NB4 (cell line): ENCODE measurements at regions not wholly inside any gene's neighbourhood (a gene's known extent, or its start where the extent isn't known, plus 50 kb on each side); places are given as distances from the start of the nearest gene placed in this dataset.

Experiments used
- DNase-seq: peaks from one replicate; pipeline ENCODE4 v3.0.0; 2010; ENCODE audit warnings: low read depth
- H3K4me3 ChIP-seq: one replicate; pipeline ENCODE4 v1.5.1; 2011; ENCODE audit warnings: mild to moderate bottlenecking, low read depth, low read length, moderate library complexity
- MAX ChIP-seq: IDR thresholded peaks from 2 replicates; pipeline ENCODE4 v1.6.1; 2011; ENCODE audit warnings: low read depth, low read length
- MYC ChIP-seq: IDR thresholded peaks from 2 replicates; pipeline ENCODE4 v1.6.1; 2011; ENCODE audit warnings: low read depth, low read length
- POLR2A ChIP-seq: IDR thresholded peaks from 2 replicates; pipeline ENCODE4 v1.6.1; 2011; ENCODE audit warnings: mild to moderate bottlenecking; ENCODE audit not compliant: insufficient read length; ENCODE audit errors: extremely low read depth
- TF ChIP-seq, protein P1 (sequence below): IDR thresholded peaks from one replicate; pipeline ENCODE4 v1.5.1; 2012; ENCODE audit warnings: low read depth, low read length

- no peak for TF ChIP-seq POLR2A
- no peak for TF ChIP-seq MYC
- TF ChIP-seq MAX = no peak
- TF ChIP-seq, protein P1, sequence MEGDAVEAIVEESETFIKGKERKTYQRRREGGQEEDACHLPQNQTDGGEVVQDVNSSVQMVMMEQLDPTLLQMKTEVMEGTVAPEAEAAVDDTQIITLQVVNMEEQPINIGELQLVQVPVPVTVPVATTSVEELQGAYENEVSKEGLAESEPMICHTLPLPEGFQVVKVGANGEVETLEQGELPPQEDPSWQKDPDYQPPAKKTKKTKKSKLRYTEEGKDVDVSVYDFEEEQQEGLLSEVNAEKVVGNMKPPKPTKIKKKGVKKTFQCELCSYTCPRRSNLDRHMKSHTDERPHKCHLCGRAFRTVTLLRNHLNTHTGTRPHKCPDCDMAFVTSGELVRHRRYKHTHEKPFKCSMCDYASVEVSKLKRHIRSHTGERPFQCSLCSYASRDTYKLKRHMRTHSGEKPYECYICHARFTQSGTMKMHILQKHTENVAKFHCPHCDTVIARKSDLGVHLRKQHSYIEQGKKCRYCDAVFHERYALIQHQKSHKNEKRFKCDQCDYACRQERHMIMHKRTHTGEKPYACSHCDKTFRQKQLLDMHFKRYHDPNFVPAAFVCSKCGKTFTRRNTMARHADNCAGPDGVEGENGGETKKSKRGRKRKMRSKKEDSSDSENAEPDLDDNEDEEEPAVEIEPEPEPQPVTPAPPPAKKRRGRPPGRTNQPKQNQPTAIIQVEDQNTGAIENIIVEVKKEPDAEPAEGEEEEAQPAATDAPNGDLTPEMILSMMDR = no peak
- no peak overlapping the region for H3K4me3 ChIP-seq
- no peak for DNase-seq
Observed at GRCh38 chr4:53778155-53778554, 186.9 kb upstream of the LNX1 start.

- DNase-seq = peak; percentile 30
- TF ChIP-seq POLR2A = no peak
- no peak for TF ChIP-seq MYC
- TF ChIP-seq, protein P1 = no peak
- no peak for TF ChIP-seq MAX
- H3K4me3 ChIP-seq = no peak overlapping the region
Observed at GRCh38 chr4:53777244-53777984, 186.1 kb upstream of the LNX1 start.

GRCh38 chr4:53776141-53776540 lies 184.9 kb upstream of the LNX1 start:
- no peak for TF ChIP-seq MYC
- no peak for DNase-seq
- no peak overlapping the region for H3K4me3 ChIP-seq

GRCh38 chr4:53775381-53775780 lies 184.1 kb upstream of the LNX1 start:
- TF ChIP-seq, protein P1 = no peak
- TF ChIP-seq POLR2A = no peak
- no peak for TF ChIP-seq MAX
- no peak for TF ChIP-seq MYC
- DNase-seq = no peak
- H3K4me3 ChIP-seq = no peak overlapping the region

DNA sequence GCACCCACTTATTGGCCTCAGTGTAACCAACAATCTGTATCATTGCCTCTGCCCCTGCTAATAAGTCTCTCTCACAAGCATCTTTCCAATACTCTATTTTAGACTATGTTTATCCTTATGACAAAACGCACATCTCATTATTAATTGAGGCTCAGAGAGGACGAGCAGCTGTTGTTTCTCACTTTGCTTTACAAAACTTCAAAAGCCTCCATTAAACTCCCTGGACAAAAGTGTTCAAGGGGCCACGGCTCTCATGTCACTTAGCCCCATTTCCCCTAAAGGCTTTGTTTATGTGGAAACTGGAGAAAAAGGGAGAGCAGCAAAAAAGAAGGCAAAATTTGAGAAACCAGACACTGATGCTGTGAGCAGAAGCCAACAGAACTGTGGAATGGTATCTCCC lies 180.0 kb upstream of the LNX1 start:
- no peak overlapping the region for H3K4me3 ChIP-seq
- no peak for DNase-seq
- TF ChIP-seq POLR2A (no peak), MAX (no peak), MYC (no peak)
- TF ChIP-seq, protein P1 = no peak

DNA sequence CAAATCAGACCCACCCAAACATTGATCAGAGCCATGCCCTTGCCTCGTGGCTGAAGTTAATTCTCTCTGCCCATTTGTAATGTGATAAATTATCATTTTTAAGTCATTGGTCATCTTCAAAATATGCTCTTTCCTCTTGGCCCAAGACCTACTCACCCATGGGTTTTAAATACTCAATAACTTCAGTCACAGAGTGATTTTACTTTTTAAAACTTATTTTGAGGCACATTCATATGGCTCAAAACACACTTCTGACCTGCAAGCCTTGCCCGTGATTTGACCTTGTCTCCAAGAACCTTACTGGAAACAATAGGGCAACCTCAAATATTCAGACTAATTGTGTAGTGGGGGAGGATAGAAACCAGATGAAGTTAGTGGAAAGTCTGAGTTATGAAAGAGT lies 176.2 kb upstream of the LNX1 start:
- TF ChIP-seq MAX (no peak), MYC (no peak), POLR2A (no peak)
- TF ChIP-seq, protein P1 = no peak
- H3K4me3 ChIP-seq = no peak overlapping the region
- no peak for DNase-seq
